K562 (cell line): ENCODE measurements at regions not wholly inside any gene's neighbourhood (a gene's known extent, or its start where the extent isn't known, plus 50 kb on each side); places are given as distances from the start of the nearest gene placed in this dataset.

Experiments
- ATAC-seq: fragments of 200-7000 bp; cut with Tn5 transposase; 3 replicates; pipeline ENCODE4 v1.9.1; 2020; ENCODE audit warnings: moderate library complexity
- BruUV-seq: library from RNA; stranded (reverse); fragments of 400-500 nt; replicated peaks from 2 replicates; lab custom pipeline; 2021; lab: Mats Ljungman, UMichigan
- CTCF ChIA-PET: fragments of 300-600 bp; formaldehyde crosslinking; extraction: SDS; loops from one replicate; lab custom pipeline; 2021; ENCODE audit warnings: low intra/inter-chr PET ratio; lab: Yijun Ruan, JAX
- POLR2A ChIA-PET: fragments of 300-600, 350-650 bp; sonication (Branson Sonifier 250); formaldehyde crosslinking; extraction: SDS; loops from one replicate; lab custom pipeline; 2021; ENCODE audit warnings: antibody characterized with exemption, inconsistent platforms; lab: Yijun Ruan, JAX
- DNase-seq, 4 experiments: peaks; one replicate each; pipeline versions ENCODE4 v3.0.0 to v3.0.0-alpha.2; 2011 to 2018; ENCODE audit warnings: low spot score in 3 of 4, mixed read lengths in 3 of 4; ENCODE audit errors: extremely low read depth in 1 of 4
- FAIRE-seq: peaks from 2 replicates; lab custom pipeline; 2011; peaks lifted over from hg19 to GRCh38; lab: Jason Lieb, UNC
- H2AFZ ChIP-seq: 2 replicates; pipeline ENCODE4 v1.6.0; 2011; ENCODE audit warnings: low read depth, low read length, control low read depth, inconsistent platforms
- H3K27ac ChIP-seq: fragments of 200-600 bp; 3 replicates; pipeline ENCODE4 v1.8.0; 2011; ENCODE audit warnings: low read depth, mild to moderate bottlenecking, control low read depth, inconsistent platforms, low read length, moderate library complexity, mixed read lengths; ENCODE audit errors: extremely low read depth
- H3K27me3 ChIP-seq, 2 experiments: fragments of 300-600 bp in 1 of 2; 2 replicates in 1 of 2; 3 replicates in 1 of 2; pipeline versions ENCODE4 v1.6.0 to v1.8.0; 2011; ENCODE audit warnings: inconsistent platforms in 2 of 2, low read length in 2 of 2, mild to moderate bottlenecking in 1 of 2, mixed read lengths in 1 of 2, moderate library complexity in 1 of 2; ENCODE audit not compliant: control insufficient read depth in 2 of 2, insufficient read depth in 2 of 2
- H3K36me3 ChIP-seq: fragments of 300-600 bp; 3 replicates; pipeline ENCODE4 v1.8.0; 2011; ENCODE audit warnings: mild to moderate bottlenecking, low read length, inconsistent platforms; ENCODE audit not compliant: control insufficient read depth, insufficient read depth
- H3K4me1 ChIP-seq, 2 experiments: fragments of 200-600 bp in 1 of 2; replicated peaks in 1 of 2; 2 replicates in 1 of 2; 3 replicates in 1 of 2; pipeline versions ENCODE4 v1.5.1 to v1.8.0; 2011; ENCODE audit warnings: inconsistent platforms in 2 of 2, low read length in 2 of 2, mild to moderate bottlenecking in 1 of 2, mixed read lengths in 1 of 2, moderate library complexity in 1 of 2; ENCODE audit not compliant: control insufficient read depth in 2 of 2, insufficient read depth in 2 of 2
- H3K4me2 ChIP-seq: 2 replicates; pipeline ENCODE4 v1.6.1; 2011; ENCODE audit warnings: low read length, control low read depth, inconsistent platforms, mixed read lengths; ENCODE audit not compliant: insufficient read depth
- H3K4me3 ChIP-seq: fragments of 200-600 bp; sonication (generic), shearing (Covaris generic); 2 replicates; pipeline ENCODE4 v1.5.1; 2016; ENCODE audit warnings: control low read depth, inconsistent platforms
- H3K79me2 ChIP-seq: fragments of 200-600 bp; 3 replicates; pipeline ENCODE4 v1.8.0; 2011; ENCODE audit warnings: low read length, inconsistent platforms; ENCODE audit not compliant: control insufficient read depth, insufficient read depth
- H3K9ac ChIP-seq, 2 experiments: 2 replicates each; pipeline versions ENCODE4 v1.6.0 to v1.6.1; 2011; ENCODE audit warnings: low read depth in 2 of 2, low read length in 2 of 2, control low read depth in 1 of 2, inconsistent platforms in 1 of 2, mild to moderate bottlenecking in 1 of 2, mixed read lengths in 1 of 2; ENCODE audit not compliant: insufficient read depth in 1 of 2
- H3K9me1 ChIP-seq: one replicate; pipeline ENCODE4 v1.6.0; 2011; ENCODE audit warnings: inconsistent platforms, mild to moderate bottlenecking, low read length, moderate library complexity; ENCODE audit not compliant: control insufficient read depth, insufficient read depth
- H3K9me3 ChIP-seq: replicated peaks from 2 replicates; pipeline ENCODE4 v1.5.1; 2011; ENCODE audit warnings: low read depth, low read length, inconsistent platforms; ENCODE audit not compliant: control insufficient read depth, insufficient read depth
- H4K20me1 ChIP-seq: replicated peaks from 2 replicates; pipeline ENCODE4 v1.6.1; 2011; ENCODE audit warnings: low read length, inconsistent platforms, mixed read lengths; ENCODE audit not compliant: control insufficient read depth, insufficient read depth
- ELF2 ChIP-seq: fragments of 250-450 bp; sonication (Bioruptor Pico); IDR thresholded peaks from 2 replicates; pipeline ENCODE4 v1.5.0; 2021; ENCODE audit warnings: mild to moderate bottlenecking
- FOXM1 ChIP-seq, 2 experiments: fragments of 450-650 bp in 1 of 2; sonication (generic) in 1 of 2; formaldehyde crosslinking in 1 of 2; IDR thresholded peaks; 2 replicates each; pipeline versions ENCODE4 v1.6.1 to v1.9.0; 2017 to 2022; ENCODE audit warnings: low read depth in 2 of 2, mild to moderate bottlenecking in 2 of 2, missing genetic modification reagents in 1 of 2, moderate library complexity in 1 of 2
- GABPA ChIP-seq: fragments of 200-800 bp; sonication (Bioruptor generic); conservative IDR thresholded peaks from 2 replicates; pipeline ENCODE4 v1.6.1; 2016; ENCODE audit warnings: low read depth, missing genetic modification characterization, missing compliant biosample characterization
- GTF2A2 ChIP-seq: IDR thresholded peaks from 2 replicates; pipeline ENCODE4 v1.6.1; 2016; ENCODE audit warnings: mild to moderate bottlenecking, missing genetic modification characterization, missing compliant biosample characterization
- HMG20B ChIP-seq: fragments of 250-450 bp; sonication (Bioruptor Pico); IDR thresholded peaks from 2 replicates; pipeline ENCODE4 v1.5.0; 2021; ENCODE audit warnings: mild to moderate bottlenecking
- TCF7 ChIP-seq: sonication (generic); IDR thresholded peaks from 2 replicates; pipeline ENCODE4 v1.6.1; 2016; ENCODE audit warnings: antibody characterized with exemption, borderline replicate concordance
- XRCC3 ChIP-seq: fragments of 450-650 bp; IDR thresholded peaks from 2 replicates; pipeline ENCODE4 v1.6.1; 2017; ENCODE audit warnings: mild to moderate bottlenecking, moderate library complexity
- WGBS: fragments of 100-300 bp; shearing (Covaris generic); methylation state at CpG from one replicate; pipeline ENCODE4 v1.1.6; 2016; ENCODE audit warnings: low coverage, mixed read lengths; ENCODE audit not compliant: insufficient coverage; ENCODE audit errors: missing lambda C conversion rate; 5-methylcytosine and 5-hydroxymethylcytosine counted together
- in situ Hi-C: fragments of 300-500 bp; cut with MboI; formaldehyde crosslinking; loops from 4 replicates; pipeline ENCODE4 v1.15.0; 2018; ENCODE audit warnings: inconsistent platforms, mixed read lengths
- intact Hi-C: fragments of 100-400 bp; cut with micrococcal nuclease; formaldehyde crosslinking; loops from 2 replicates; pipeline ENCODE4 v1.14.2; 2022

- H3K79me2 ChIP-seq, result no peaks in the 10 kb centered on the region
- H3K4me1 ChIP-seq, result no peaks in the 10 kb centered on the region
- no peaks in the 10 kb centered on the region for H3K9me1 ChIP-seq
- no peaks in the 10 kb centered on the region for H4K20me1 ChIP-seq
- TF ChIP-seq TCF7, result no peak
- no peak for TF ChIP-seq FOXM1 (IDR thresholded peaks at IDR 0.05; ENCODE audit: low read depth)
- no peak for TF ChIP-seq FOXM1 (CRISPR knock-in tag; IDR thresholded peaks at IDR 0.05; ENCODE audit: low read depth)
- TF ChIP-seq ELF2 (CRISPR knock-in tag), result no peak
- no peak for TF ChIP-seq HMG20B (CRISPR knock-in tag)
- no peak for TF ChIP-seq XRCC3
- ChIA-PET CTCF (no interaction called here), POLR2A (no interaction called here)
- no peak overlapping the region for H3K4me3 ChIP-seq
- FAIRE-seq (no peak), DNase-seq (no peak), ATAC-seq (no peak)
- H3K36me3 ChIP-seq, result no peaks in the 10 kb centered on the region
- WGBS, result 14% methylated on average over 5 of the region's 5 CpGs
- H3K27ac ChIP-seq, result no peak overlapping the region
- H3K9ac ChIP-seq, result no peak overlapping the region
- in situ Hi-C loops, result no loop called here
- H2AFZ ChIP-seq, result no peak overlapping the region
- BruUV-seq, result no TSS peak
- no peak overlapping the region for H3K4me2 ChIP-seq
- intact Hi-C loops, result loop anchor here (5.0 to 10.0 kb wide), 4 partner anchors 302 to 1513 kb away; no protein-coding TSS in a partner anchor
- H3K27me3 ChIP-seq, result no peaks in the 10 kb centered on the region
- no peaks in the 10 kb centered on the region for H3K9me3 ChIP-seq
Observed at GRCh38 chr2:156890529-156891148, 366.9 kb upstream of the GALNT5 start.

GRCh38 chr2:156891609-156892008 is 365.9 kb upstream of the GALNT5 start:
- H3K9ac ChIP-seq, result no peak overlapping the region
- no peak overlapping the region for H2AFZ ChIP-seq
- H3K4me3 ChIP-seq, result no peak overlapping the region
- H3K9me1 ChIP-seq, result no peaks in the 10 kb centered on the region
- in situ Hi-C loops (no loop called here), intact Hi-C loops (loop anchor here (1.0 to 10.0 kb wide), 5 partner anchors 301 to 1514 kb away; no protein-coding TSS in a partner anchor)
- no peak overlapping the region for H3K27ac ChIP-seq
- H3K9me3 ChIP-seq, result no peaks in the 10 kb centered on the region
- POLR2A ChIA-PET, result no interaction called here
- no peaks in the 10 kb centered on the region for H3K36me3 ChIP-seq
- no peaks in the 10 kb centered on the region for H3K4me1 ChIP-seq
- ATAC-seq, result no peak
- DNase-seq, result no peak
- no peaks in the 10 kb centered on the region for H3K79me2 ChIP-seq
- TF ChIP-seq GTF2A2 (tag) (no peak), GABPA (tag) (no peak)
- CTCF ChIA-PET, result no interaction called here
- FAIRE-seq, result no peak
- WGBS, result 61% methylated on average over 1 of the region's 1 CpG
- H3K4me2 ChIP-seq, result no peak overlapping the region
- BruUV-seq, result no TSS peak
- no peaks in the 10 kb centered on the region for H3K27me3 ChIP-seq
- H4K20me1 ChIP-seq, result no peaks in the 10 kb centered on the region
